Right lung (tissue), 2 donors: ENCODE measurements at regions not wholly inside any gene's neighbourhood (a gene's known extent, or its start where the extent isn't known, plus 50 kb on each side); places are given as distances from the start of the nearest gene placed in this dataset.

Experiments
- DNase-seq, 2 donors: peaks; one replicate each; pipeline ENCODE4 v3.0.0-alpha.2; 2013

- no peak for DNase-seq
Observed at GRCh38 chr5:29972597-29972996, 1220.9 kb upstream of the CDH6 start.

- DNase-seq: no peak
Observed at GRCh38 chr5:29963956-29964355, 1229.5 kb upstream of the CDH6 start.

- no peak for DNase-seq
Observed at GRCh38 chr5:29960323-29960722, 1233.2 kb upstream of the CDH6 start.

- DNase-seq: no peak
Observed at GRCh38 chr5:29950416-29951145, 1242.9 kb upstream of the CDH6 start.

- DNase-seq: no peak
Observed at GRCh38 chr5:29949301-29949872, 1244.1 kb upstream of the CDH6 start.

GRCh38 chr5:29944327-29944726 lies 1249.2 kb upstream of the CDH6 start:
- DNase-seq: no peak

- DNase-seq: no peak
Observed at GRCh38 chr5:29942089-29942488, 1251.4 kb upstream of the CDH6 start.

GRCh38 chr5:29939988-29940387 lies 1253.5 kb upstream of the CDH6 start:
- no peak for DNase-seq

- no peak for DNase-seq
Observed at GRCh38 chr5:29935371-29935770, 1258.1 kb upstream of the CDH6 start.

- DNase-seq: no peak
Observed at GRCh38 chr5:29930316-29930715, 1263.2 kb upstream of the CDH6 start.

- no peak for DNase-seq
Observed at GRCh38 chr5:29924107-29924506, 1269.4 kb upstream of the CDH6 start.

- no peak for DNase-seq
Observed at GRCh38 chr5:29905626-29906353, 1287.7 kb upstream of the CDH6 start.

GRCh38 chr5:29902859-29903258 lies 1290.6 kb upstream of the CDH6 start:
- no peak for DNase-seq

GRCh38 chr5:29899583-29899982 lies 1293.9 kb upstream of the CDH6 start:
- no peak for DNase-seq

- no peak for DNase-seq
Observed at GRCh38 chr5:29897916-29898315, 1295.6 kb upstream of the CDH6 start.

- DNase-seq: no peak
Observed at GRCh38 chr5:29896646-29897045, 1296.8 kb upstream of the CDH6 start.

- DNase-seq: no peak
Observed at GRCh38 chr5:29894668-29895067, 1298.8 kb upstream of the CDH6 start.

GRCh38 chr5:29889051-29889450 lies 1304.4 kb upstream of the CDH6 start:
- no peak for DNase-seq

- no peak for DNase-seq
Observed at GRCh38 chr5:29885595-29885994, 1307.9 kb upstream of the CDH6 start.

- no peak for DNase-seq
Observed at GRCh38 chr5:29882036-29882435, 1311.5 kb upstream of the CDH6 start.

- no peak for DNase-seq
Observed at GRCh38 chr5:29879401-29879800, 1314.1 kb upstream of the CDH6 start.

GRCh38 chr5:29878599-29878998 lies 1314.9 kb upstream of the CDH6 start:
- no peak for DNase-seq

GRCh38 chr5:29867155-29867554 lies 1326.3 kb upstream of the CDH6 start:
- DNase-seq: no peak
